Nephron (organoid): ENCODE measurements at regions not wholly inside any gene's neighbourhood (a gene's known extent, or its start where the extent isn't known, plus 50 kb on each side); places are given as distances from the start of the nearest gene placed in this dataset.

Source experiments
- H3K27ac Mint-ChIP-seq, 3 experiments: 2 replicates each; pipeline ENCODE4 v1.8.0; 2020; ENCODE audit warnings: mixed read lengths in 3 of 3, mild to moderate bottlenecking in 2 of 3, moderate library complexity in 1 of 3
- H3K27me3 Mint-ChIP-seq: 2 replicates; pipeline ENCODE4 v1.8.0; 2021; ENCODE audit warnings: low read depth, mild to moderate bottlenecking, moderate library complexity, mixed read lengths
- H3K36me3 Mint-ChIP-seq: 2 replicates; pipeline ENCODE4 v1.8.0; 2020; ENCODE audit warnings: low read depth, mixed read lengths
- H3K4me1 Mint-ChIP-seq: 2 replicates; pipeline ENCODE4 v1.8.0; 2020; ENCODE audit warnings: mixed read lengths
- H3K4me3 Mint-ChIP-seq, 3 experiments: 2 replicates each; pipeline ENCODE4 v1.8.0; 2020; ENCODE audit warnings: mild to moderate bottlenecking in 3 of 3, mixed read lengths in 3 of 3, moderate library complexity in 2 of 3
- H3K9me3 Mint-ChIP-seq: 2 replicates; pipeline ENCODE4 v1.8.0; 2020; ENCODE audit warnings: mixed read lengths
- TF ChIP-seq, protein P1 (sequence below), 3 experiments: fragments of 200-600 bp; sonication (generic); IDR thresholded peaks; one replicate each; pipeline ENCODE4 v1.5.0; 2021; ENCODE audit warnings: antibody characterized with exemption in 3 of 3; ENCODE audit not compliant: unreplicated experiment in 3 of 3

DNA sequence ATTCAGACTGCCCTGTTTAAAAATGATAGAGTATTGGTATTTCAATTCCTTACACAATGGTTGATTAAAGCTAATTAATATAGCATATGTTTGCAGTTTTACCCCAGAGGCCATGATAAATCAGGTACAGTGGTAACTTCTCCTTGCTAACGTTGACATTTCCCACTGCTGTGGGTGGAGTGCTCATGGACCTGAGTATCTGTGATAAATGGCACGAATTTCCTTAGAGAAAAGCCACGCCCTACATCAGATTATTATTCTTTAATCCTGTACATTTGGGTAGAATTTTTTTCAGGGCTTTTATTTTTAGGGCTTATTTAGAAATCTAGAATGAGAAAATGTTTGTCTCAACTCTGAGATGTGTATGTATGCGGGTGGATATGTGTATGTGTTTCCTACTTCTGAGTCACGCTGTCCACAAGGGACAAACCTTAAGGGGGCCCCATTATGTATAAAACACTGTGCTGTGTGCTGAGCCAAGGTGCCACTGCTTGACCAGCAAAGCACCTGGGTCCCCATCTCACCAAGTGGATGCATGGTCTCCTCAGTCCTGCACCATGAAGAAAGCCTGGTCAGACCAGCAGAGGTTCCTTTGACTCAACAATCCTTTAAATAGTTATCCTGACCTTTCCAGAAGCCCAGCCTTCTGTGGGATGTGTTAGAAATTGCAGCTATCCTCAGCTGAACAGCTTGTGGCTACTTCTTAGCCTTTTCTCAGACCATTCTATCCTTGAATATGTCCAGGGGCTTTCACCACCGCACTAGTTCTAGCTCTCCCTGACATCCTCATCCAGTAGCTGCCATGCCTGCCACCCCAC is 57.9 kb upstream of the STK38L start:
- TF ChIP-seq, protein P1, sequence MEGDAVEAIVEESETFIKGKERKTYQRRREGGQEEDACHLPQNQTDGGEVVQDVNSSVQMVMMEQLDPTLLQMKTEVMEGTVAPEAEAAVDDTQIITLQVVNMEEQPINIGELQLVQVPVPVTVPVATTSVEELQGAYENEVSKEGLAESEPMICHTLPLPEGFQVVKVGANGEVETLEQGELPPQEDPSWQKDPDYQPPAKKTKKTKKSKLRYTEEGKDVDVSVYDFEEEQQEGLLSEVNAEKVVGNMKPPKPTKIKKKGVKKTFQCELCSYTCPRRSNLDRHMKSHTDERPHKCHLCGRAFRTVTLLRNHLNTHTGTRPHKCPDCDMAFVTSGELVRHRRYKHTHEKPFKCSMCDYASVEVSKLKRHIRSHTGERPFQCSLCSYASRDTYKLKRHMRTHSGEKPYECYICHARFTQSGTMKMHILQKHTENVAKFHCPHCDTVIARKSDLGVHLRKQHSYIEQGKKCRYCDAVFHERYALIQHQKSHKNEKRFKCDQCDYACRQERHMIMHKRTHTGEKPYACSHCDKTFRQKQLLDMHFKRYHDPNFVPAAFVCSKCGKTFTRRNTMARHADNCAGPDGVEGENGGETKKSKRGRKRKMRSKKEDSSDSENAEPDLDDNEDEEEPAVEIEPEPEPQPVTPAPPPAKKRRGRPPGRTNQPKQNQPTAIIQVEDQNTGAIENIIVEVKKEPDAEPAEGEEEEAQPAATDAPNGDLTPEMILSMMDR (IDR thresholded peaks at IDR 0.05; ENCODE audit: unreplicated experiment in 3 of 3) = no peak
- Mint-ChIP-seq H3K36me3 (no peaks in the 10 kb centered on the region), H3K27ac (no peak overlapping the region), H3K4me1 (peaks cover 5% of the 10 kb centered on the region), H3K4me3 (no peak overlapping the region), H3K27me3 (no peaks in the 10 kb centered on the region), H3K9me3 (no peaks in the 10 kb centered on the region)

DNA sequence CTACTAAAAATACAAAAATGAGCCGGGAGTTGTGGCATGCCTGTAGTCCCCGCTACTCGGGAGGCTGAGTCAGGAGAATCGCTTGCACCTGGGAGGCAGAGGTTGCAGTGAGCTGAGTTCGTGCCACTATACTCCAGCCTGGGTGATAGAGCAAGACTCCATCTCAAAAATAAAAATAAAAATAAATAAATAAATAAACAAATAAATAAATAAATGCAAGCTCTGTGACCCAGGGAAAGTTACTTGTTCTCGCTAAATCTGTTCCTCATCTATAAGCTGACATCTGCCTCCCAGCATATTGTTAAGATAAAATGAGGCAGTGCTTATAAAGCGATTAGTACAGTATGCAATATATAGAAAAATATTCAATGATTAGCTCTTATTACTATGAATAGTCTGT is 56.4 kb upstream of the STK38L start:
- Mint-ChIP-seq H3K9me3 (no peaks in the 10 kb centered on the region), H3K4me3 (no peak overlapping the region), H3K36me3 (no peaks in the 10 kb centered on the region), H3K27ac (no peak overlapping the region), H3K27me3 (no peaks in the 10 kb centered on the region), H3K4me1 (peaks cover 5% of the 10 kb centered on the region)
- TF ChIP-seq, protein P1 (IDR thresholded peaks at IDR 0.05; ENCODE audit: unreplicated experiment in 3 of 3) = no peak

DNA sequence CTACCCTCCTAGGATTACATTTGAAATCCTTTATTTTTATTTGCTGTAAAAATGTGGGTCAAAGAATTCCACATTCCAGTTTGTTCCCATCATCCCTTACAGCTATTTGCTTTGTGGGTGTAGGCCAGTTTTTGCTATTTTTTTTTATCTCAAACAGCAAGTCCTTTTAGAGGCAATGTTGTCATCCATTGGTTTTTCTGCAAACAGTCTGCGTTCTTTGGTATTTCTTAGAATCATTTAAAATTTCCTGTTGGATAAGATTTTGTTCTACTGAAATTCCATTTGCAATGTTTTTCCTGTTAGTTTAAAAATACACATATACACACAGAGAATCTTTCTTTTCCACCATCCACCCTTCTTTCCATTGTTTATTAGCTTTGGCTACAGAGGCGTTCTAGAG is 53.3 kb upstream of the STK38L start:
- Mint-ChIP-seq H3K4me1 (peaks cover 5% of the 10 kb centered on the region), H3K4me3 (no peak overlapping the region), H3K9me3 (no peaks in the 10 kb centered on the region), H3K27me3 (no peaks in the 10 kb centered on the region), H3K36me3 (no peaks in the 10 kb centered on the region), H3K27ac (no peak overlapping the region)
- TF ChIP-seq, protein P1 (IDR thresholded peaks at IDR 0.05; ENCODE audit: unreplicated experiment in 3 of 3) = no peak

DNA sequence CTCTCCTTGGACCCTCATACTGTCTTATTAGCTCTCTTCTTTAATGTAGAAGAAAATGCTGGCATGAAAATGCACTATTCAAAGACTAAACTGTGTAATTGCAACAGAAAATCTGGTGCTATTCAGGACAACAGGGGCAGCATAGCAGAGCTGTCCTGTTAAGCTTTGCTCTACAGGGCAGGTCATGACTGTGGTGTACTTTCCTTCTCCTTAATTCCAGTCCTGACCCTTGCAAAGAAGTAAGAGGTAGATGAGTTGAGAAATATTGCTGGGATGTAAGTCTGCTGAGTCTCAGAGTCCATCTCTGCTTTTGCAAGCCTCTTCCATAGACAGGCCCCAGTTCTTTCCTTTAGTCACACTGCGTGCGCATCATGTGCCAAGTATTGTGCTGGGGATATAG is 52.6 kb upstream of the STK38L start:
- H3K4me1 Mint-ChIP-seq = peaks cover 5% of the 10 kb centered on the region
- H3K27me3 Mint-ChIP-seq = no peaks in the 10 kb centered on the region
- H3K4me3 Mint-ChIP-seq = no peak overlapping the region
- H3K27ac Mint-ChIP-seq = no peak overlapping the region
- TF ChIP-seq, protein P1 (IDR thresholded peaks at IDR 0.05; ENCODE audit: unreplicated experiment in 3 of 3) = no peak
- no peaks in the 10 kb centered on the region for H3K36me3 Mint-ChIP-seq
- H3K9me3 Mint-ChIP-seq = no peaks in the 10 kb centered on the region

DNA sequence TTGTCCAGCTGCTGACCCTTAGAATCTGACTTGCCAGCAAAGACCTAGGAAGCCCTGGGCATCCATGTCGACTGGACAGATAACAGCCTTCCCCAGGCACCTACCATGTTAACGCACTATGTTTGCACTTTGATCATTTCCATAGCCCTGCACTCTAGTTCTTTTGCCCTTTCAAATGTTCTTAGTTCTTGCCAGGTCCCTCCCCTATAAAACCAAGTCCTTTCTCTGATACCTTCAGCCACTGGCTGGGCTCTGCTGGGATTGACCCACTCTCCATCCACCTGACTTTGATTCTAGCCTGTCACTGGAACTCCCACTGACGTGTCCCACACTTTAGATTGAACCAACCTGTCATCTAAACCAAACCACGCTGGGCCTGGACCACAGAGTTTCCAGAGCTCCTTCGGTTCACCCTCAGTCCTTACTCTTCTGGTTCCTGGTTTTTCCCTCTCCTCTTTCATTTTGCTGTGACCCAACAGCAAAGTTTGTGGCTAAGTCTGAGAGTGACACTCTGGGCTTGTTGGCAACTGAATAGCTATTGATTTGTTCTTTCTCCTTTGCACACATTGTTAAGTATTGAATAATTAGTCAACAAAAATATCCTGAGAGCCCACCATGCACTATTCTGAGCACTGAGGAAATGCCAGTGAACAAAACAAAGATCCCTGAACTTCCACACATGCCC is 51.8 kb upstream of the STK38L start:
- Mint-ChIP-seq H3K4me1 (peaks cover 5% of the 10 kb centered on the region), H3K9me3 (no peaks in the 10 kb centered on the region), H3K36me3 (no peaks in the 10 kb centered on the region), H3K4me3 (no peak overlapping the region), H3K27me3 (no peaks in the 10 kb centered on the region), H3K27ac (no peak overlapping the region)
- TF ChIP-seq, protein P1 (IDR thresholded peaks at IDR 0.05; ENCODE audit: unreplicated experiment in 3 of 3) = no peak
